ENCODE measurements at regions not wholly inside any gene's neighbourhood (a gene's known extent, or its start where the extent isn't known, plus 50 kb on each side); places are given as distances from the start of the nearest gene placed in this dataset.

DNA sequence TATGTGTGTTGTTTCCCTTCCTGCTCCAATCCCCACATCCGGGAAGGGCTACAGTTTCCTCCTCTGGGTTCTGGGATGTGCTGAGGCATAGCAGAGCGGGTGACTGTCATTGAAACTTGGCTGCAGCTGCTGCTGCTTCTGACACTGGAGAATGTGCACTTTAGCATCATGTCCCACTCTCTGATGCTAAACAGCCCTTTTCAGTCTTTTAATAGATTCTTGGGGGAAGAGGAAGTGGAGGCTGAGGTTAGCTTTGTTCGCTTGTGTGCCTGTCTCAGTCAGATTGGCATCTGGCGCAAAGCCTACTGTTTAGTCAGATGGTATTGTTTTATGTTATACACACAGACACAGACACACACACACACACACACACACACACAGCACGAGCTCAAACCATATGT lies 136.5 kb upstream of the RND3 start:
- Histone ChIP-seq H3K9me3 (ENCODE audit: insufficient read depth, low read depth, low read length) (no peaks in the 10 kb centered on the region), H3K4me3 (ENCODE audit: insufficient read depth, low read depth, low read length) (no peak overlapping the region), H3K4me1 (ENCODE audit: insufficient read depth, low read length) (peaks cover 38% of the 10 kb centered on the region), H3K79me2 (ENCODE audit: insufficient read depth, low read length) (no peaks in the 10 kb centered on the region), H3K27ac (ENCODE audit: low read depth, low read length) (peak overlapping the region; percentile 32), H4K20me1 (ENCODE audit: insufficient read depth, low read length) (no peaks in the 10 kb centered on the region), H2AFZ (ENCODE audit: low read depth, low read length) (peak overlapping the region; percentile 64), H3K27me3 (ENCODE audit: insufficient read depth, low read length) (no peaks in the 10 kb centered on the region), H3K4me2 (ENCODE audit: low read length) (peak overlapping the region; percentile 33), H3K9ac (ENCODE audit: low read length) (peak overlapping the region; percentile 16), H3K36me3 (ENCODE audit: insufficient read depth, low read length) (no peaks in the 10 kb centered on the region)
- Mint-ChIP-seq H3K9me3 (ENCODE audit: unreplicated experiment) (peaks cover 3% of the 10 kb centered on the region), H3K4me3 (ENCODE audit: unreplicated experiment) (no peak overlapping the region), H3K4me1 (ENCODE audit: low read depth, unreplicated experiment) (peaks cover 58% of the 10 kb centered on the region), H3K27ac (ENCODE audit: unreplicated experiment) (peak overlapping the region; percentile 43), H3K27me3 (ENCODE audit: low read depth, unreplicated experiment) (no peaks in the 10 kb centered on the region), H3K36me3 (ENCODE audit: low read depth, unreplicated experiment) (no peaks in the 10 kb centered on the region)
- DNase-seq (ENCODE audit: low read depth) (peak; percentile 39), FAIRE-seq (no peak)
- TF ChIP-seq EZH2 (IDR thresholded peaks at IDR 0.05; ENCODE audit: insufficient read depth, low read length): no peak
- TF ChIP-seq, protein P1, sequence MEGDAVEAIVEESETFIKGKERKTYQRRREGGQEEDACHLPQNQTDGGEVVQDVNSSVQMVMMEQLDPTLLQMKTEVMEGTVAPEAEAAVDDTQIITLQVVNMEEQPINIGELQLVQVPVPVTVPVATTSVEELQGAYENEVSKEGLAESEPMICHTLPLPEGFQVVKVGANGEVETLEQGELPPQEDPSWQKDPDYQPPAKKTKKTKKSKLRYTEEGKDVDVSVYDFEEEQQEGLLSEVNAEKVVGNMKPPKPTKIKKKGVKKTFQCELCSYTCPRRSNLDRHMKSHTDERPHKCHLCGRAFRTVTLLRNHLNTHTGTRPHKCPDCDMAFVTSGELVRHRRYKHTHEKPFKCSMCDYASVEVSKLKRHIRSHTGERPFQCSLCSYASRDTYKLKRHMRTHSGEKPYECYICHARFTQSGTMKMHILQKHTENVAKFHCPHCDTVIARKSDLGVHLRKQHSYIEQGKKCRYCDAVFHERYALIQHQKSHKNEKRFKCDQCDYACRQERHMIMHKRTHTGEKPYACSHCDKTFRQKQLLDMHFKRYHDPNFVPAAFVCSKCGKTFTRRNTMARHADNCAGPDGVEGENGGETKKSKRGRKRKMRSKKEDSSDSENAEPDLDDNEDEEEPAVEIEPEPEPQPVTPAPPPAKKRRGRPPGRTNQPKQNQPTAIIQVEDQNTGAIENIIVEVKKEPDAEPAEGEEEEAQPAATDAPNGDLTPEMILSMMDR (IDR thresholded peaks at IDR 0.05; ENCODE audit: insufficient read depth, low read depth, low read length): no peak

- Histone ChIP-seq H3K79me2 (ENCODE audit: insufficient read depth, low read length) (no peaks in the 10 kb centered on the region), H4K20me1 (ENCODE audit: insufficient read depth, low read length) (no peaks in the 10 kb centered on the region), H3K4me3 (ENCODE audit: insufficient read depth, low read depth, low read length) (no peak overlapping the region), H3K4me1 (ENCODE audit: insufficient read depth, low read length) (peaks cover 49% of the 10 kb centered on the region), H3K27me3 (ENCODE audit: insufficient read depth, low read length) (no peaks in the 10 kb centered on the region), H3K4me2 (ENCODE audit: low read length) (peak overlapping the region; percentile 28), H3K36me3 (ENCODE audit: insufficient read depth, low read length) (no peaks in the 10 kb centered on the region), H3K27ac (ENCODE audit: low read depth, low read length) (peak overlapping the region; percentile 60), H2AFZ (ENCODE audit: low read depth, low read length) (no peak overlapping the region), H3K9ac (ENCODE audit: low read length) (no peak overlapping the region), H3K9me3 (ENCODE audit: insufficient read depth, low read depth, low read length) (no peaks in the 10 kb centered on the region)
- peak; percentile 93 for FAIRE-seq
- DNase-seq (ENCODE audit: low read depth): peak; percentile 92
- no peaks in the 10 kb centered on the region for H3K27me3 Mint-ChIP-seq (ENCODE audit: low read depth, unreplicated experiment)
- H3K4me1 Mint-ChIP-seq (ENCODE audit: low read depth, unreplicated experiment): peaks cover 60% of the 10 kb centered on the region
- peak overlapping the region; percentile 38 for H3K27ac Mint-ChIP-seq (ENCODE audit: unreplicated experiment)
- TF ChIP-seq, protein P1 (IDR thresholded peaks at IDR 0.05; ENCODE audit: insufficient read depth, low read depth, low read length): no peak
- TF ChIP-seq EZH2 (IDR thresholded peaks at IDR 0.05; ENCODE audit: insufficient read depth, low read length): no peak
- H3K4me3 Mint-ChIP-seq (ENCODE audit: unreplicated experiment): no peak overlapping the region
- H3K9me3 Mint-ChIP-seq (ENCODE audit: unreplicated experiment): peaks cover 3% of the 10 kb centered on the region
- H3K36me3 Mint-ChIP-seq (ENCODE audit: low read depth, unreplicated experiment): no peaks in the 10 kb centered on the region
These were observed 134.2 kb upstream of the RND3 start for GRCh38 chr2:150621526-150622213.

- DNase-seq (ENCODE audit: low read depth) (peak; percentile 39), FAIRE-seq (no peak)
- Histone ChIP-seq H3K36me3 (ENCODE audit: insufficient read depth, low read length) (no peaks in the 10 kb centered on the region), H2AFZ (ENCODE audit: low read depth, low read length) (no peak overlapping the region), H3K27ac (ENCODE audit: low read depth, low read length) (peak overlapping the region; percentile 60), H3K27me3 (ENCODE audit: insufficient read depth, low read length) (no peaks in the 10 kb centered on the region), H3K9me3 (ENCODE audit: insufficient read depth, low read depth, low read length) (no peaks in the 10 kb centered on the region), H3K4me3 (ENCODE audit: insufficient read depth, low read depth, low read length) (no peak overlapping the region), H3K4me2 (ENCODE audit: low read length) (peak overlapping the region; percentile 28), H4K20me1 (ENCODE audit: insufficient read depth, low read length) (no peaks in the 10 kb centered on the region), H3K9ac (ENCODE audit: low read length) (peak overlapping the region; percentile 1), H3K4me1 (ENCODE audit: insufficient read depth, low read length) (peaks cover 49% of the 10 kb centered on the region), H3K79me2 (ENCODE audit: insufficient read depth, low read length) (no peaks in the 10 kb centered on the region)
- H3K4me3 Mint-ChIP-seq (ENCODE audit: unreplicated experiment): no peak overlapping the region
- no peaks in the 10 kb centered on the region for H3K36me3 Mint-ChIP-seq (ENCODE audit: low read depth, unreplicated experiment)
- H3K27me3 Mint-ChIP-seq (ENCODE audit: low read depth, unreplicated experiment): no peaks in the 10 kb centered on the region
- TF ChIP-seq, protein P1 (IDR thresholded peaks at IDR 0.05; ENCODE audit: insufficient read depth, low read depth, low read length): no peak
- no peak for TF ChIP-seq EZH2 (IDR thresholded peaks at IDR 0.05; ENCODE audit: insufficient read depth, low read length)
- H3K4me1 Mint-ChIP-seq (ENCODE audit: low read depth, unreplicated experiment): peaks cover 53% of the 10 kb centered on the region
- H3K9me3 Mint-ChIP-seq (ENCODE audit: unreplicated experiment): peaks cover 3% of the 10 kb centered on the region
- peak overlapping the region; percentile 84 for H3K27ac Mint-ChIP-seq (ENCODE audit: unreplicated experiment)
These were observed 133.4 kb upstream of the RND3 start for GRCh38 chr2:150620855-150621254.

All from astrocyte (in vitro differentiated cells and primary cell).